ENCODE measurements at regions not wholly inside any gene's neighbourhood (a gene's known extent, or its start where the extent isn't known, plus 50 kb on each side); places are given as distances from the start of the nearest gene placed in this dataset.
A peak's percentile ranks its signal among the peaks of the same experiment; 100 is the strongest.

DNA sequence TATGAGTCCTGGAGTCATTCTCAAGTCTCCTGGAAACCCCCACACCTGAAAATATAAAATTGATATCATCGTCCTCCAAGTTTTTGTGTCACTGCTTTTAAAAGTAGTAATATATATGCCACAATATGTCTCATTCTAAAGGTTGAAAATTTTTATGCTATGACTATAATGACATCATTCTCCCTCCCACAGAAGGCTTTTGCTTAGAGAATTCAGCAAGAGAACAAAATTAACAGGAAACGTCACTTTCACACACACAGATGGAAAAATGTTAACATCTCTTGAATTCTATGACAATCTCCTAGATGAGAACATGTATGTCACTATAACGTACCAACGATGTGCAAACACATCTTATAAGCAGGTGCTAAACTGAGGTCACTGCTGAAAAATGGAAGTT, 498.3 kb downstream of the FOXG1 start:
- DNase-seq (ENCODE audit: low read depth in 4 of 6, low spot score in 6 of 6) = no peak
- no peaks in the 10 kb centered on the region for H3K9me3 ChIP-seq (ENCODE audit: control insufficient read depth, insufficient read depth, low read length)
- no peak overlapping the region for H3K27ac ChIP-seq (ENCODE audit: low read depth, low read length)
- WGBS (ENCODE audit: insufficient coverage) = 75% methylated on average over 1 of the region's 4 CpGs
- no peaks in the 10 kb centered on the region for H3K36me3 ChIP-seq (ENCODE audit: control insufficient read depth, insufficient read depth, low read length)
- H3K4me1 ChIP-seq (ENCODE audit: control insufficient read depth, insufficient read depth, low read length) = no peaks in the 10 kb centered on the region
- no peaks in the 10 kb centered on the region for H3K27me3 ChIP-seq (ENCODE audit: control insufficient read depth, insufficient read depth, low read length)
- H3K4me3 ChIP-seq (ENCODE audit: low read depth, low read length) = no peak overlapping the region

DNA sequence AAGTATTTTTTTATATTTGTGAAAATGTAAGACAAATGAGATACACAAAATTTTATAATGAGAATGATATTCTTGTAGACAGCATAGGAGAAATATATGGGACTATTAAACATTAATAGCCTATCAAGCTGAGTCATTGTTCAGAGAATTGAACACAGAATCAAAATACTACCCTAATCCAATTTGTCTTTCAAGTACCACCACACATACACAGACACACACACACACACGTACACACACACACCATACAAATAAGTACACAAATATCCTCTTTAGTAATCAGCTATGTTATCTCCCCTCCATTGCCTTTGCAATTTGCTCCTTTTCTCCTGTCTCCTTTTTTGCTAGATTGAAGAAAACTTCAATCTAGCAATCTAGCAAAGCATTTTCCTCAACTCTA, 499.3 kb downstream of the FOXG1 start:
- Histone ChIP-seq H3K4me3 (ENCODE audit: low read depth, low read length) (no peak overlapping the region), H3K27me3 (ENCODE audit: control insufficient read depth, insufficient read depth, low read length) (no peaks in the 10 kb centered on the region), H3K27ac (ENCODE audit: low read depth, low read length) (no peak overlapping the region), H3K9me3 (ENCODE audit: control insufficient read depth, insufficient read depth, low read length) (no peaks in the 10 kb centered on the region), H3K4me1 (ENCODE audit: control insufficient read depth, insufficient read depth, low read length) (no peaks in the 10 kb centered on the region), H3K36me3 (ENCODE audit: control insufficient read depth, insufficient read depth, low read length) (no peaks in the 10 kb centered on the region)
- WGBS (ENCODE audit: insufficient coverage) = 70% methylated on average over 1 of the region's 1 CpG
- DNase-seq (ENCODE audit: low read depth in 4 of 6, low spot score in 6 of 6) = no peak

DNA sequence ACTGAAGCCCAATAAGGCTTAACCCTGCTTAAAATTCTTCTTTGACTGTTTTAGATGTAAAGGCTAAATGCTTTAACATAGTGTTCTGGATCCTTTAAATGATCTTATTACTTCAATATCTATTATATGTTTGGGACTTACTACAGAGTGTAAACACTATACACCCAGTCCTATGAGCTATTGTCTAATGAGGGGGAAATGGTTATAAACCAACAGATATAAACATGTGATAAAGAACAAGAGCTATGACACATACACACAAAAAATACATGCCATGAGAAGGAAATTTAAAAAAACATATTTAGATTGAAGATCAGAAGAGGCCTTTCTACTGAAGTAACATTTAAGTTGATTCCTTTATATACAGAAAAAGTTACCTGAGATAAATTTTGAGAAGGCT, 505.1 kb downstream of the FOXG1 start:
- no peak for DNase-seq (ENCODE audit: low read depth in 4 of 6, low spot score in 6 of 6)
- Histone ChIP-seq H3K4me1 (ENCODE audit: control insufficient read depth, insufficient read depth, low read length) (no peaks in the 10 kb centered on the region), H3K9me3 (ENCODE audit: control insufficient read depth, insufficient read depth, low read length) (no peaks in the 10 kb centered on the region), H3K4me3 (ENCODE audit: low read depth, low read length) (no peak overlapping the region), H3K27ac (ENCODE audit: low read depth, low read length) (no peak overlapping the region), H3K27me3 (ENCODE audit: control insufficient read depth, insufficient read depth, low read length) (no peaks in the 10 kb centered on the region), H3K36me3 (ENCODE audit: control insufficient read depth, insufficient read depth, low read length) (no peaks in the 10 kb centered on the region)

DNA sequence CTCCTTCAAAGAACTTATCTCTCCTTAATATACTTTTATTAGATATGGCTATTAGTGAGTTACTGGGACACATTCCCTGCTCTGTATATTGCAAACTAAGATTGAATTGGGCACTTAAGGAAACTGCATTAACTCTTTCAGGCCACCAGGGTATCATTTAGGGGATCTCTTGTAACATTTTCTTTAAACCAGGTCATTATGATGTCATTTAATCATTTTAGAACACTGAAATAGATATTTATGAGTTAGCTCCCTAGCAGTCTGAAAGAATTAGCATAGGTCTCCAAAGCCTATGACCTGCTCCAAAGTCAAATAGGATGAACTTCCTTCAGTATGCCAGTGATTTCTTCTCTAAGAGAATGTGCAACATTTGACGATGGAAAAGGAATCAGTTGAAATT, 506.9 kb downstream of the FOXG1 start:
- no peaks in the 10 kb centered on the region for H3K9me3 ChIP-seq (ENCODE audit: control insufficient read depth, insufficient read depth, low read length)
- H3K4me3 ChIP-seq (ENCODE audit: low read depth, low read length) = no peak overlapping the region
- no peaks in the 10 kb centered on the region for H3K27me3 ChIP-seq (ENCODE audit: control insufficient read depth, insufficient read depth, low read length)
- WGBS (ENCODE audit: insufficient coverage) = no CpG with 5 or more reads among the region's 1 CpG
- no peaks in the 10 kb centered on the region for H3K36me3 ChIP-seq (ENCODE audit: control insufficient read depth, insufficient read depth, low read length)
- no peak overlapping the region for H3K27ac ChIP-seq (ENCODE audit: low read depth, low read length)
- H3K4me1 ChIP-seq (ENCODE audit: control insufficient read depth, insufficient read depth, low read length) = no peaks in the 10 kb centered on the region
- DNase-seq (ENCODE audit: low read depth in 4 of 6, low spot score in 6 of 6) = no peak

DNA sequence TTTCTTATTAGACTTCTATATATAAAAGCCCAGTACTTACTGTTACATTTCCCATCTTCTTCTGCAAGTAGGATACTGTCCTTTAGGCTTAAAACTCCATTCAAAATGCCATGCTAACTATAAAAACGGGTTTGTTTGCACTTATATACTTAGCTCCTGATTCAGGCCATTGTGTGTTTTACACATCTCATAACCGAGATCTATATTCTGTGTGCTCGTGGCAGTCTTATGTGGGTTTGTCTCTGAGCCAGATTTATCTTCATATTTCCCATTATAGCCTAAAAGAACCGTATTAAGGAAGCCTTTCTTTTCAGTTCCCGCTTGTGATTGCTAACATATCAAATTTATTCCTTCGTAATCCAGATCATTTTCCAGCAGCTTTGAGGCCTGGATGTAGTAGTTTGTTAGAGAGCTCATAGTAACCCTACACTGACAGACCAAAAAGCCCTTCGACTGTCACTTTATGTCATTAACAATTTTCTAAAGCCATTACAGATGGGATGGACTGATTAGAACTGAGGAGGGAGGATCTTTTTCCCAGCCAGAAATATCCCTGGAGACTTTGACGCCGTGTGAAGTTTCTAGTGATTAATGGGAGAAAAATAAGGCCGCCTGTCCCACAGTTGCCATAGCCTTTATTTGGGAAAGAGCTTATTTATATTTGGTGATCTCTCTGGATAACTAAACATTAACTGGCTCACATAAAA, 508.5 kb downstream of the FOXG1 start:
- Histone ChIP-seq H3K4me1 (ENCODE audit: control insufficient read depth, insufficient read depth, low read length) (no peaks in the 10 kb centered on the region), H3K27ac (ENCODE audit: low read depth, low read length) (no peak overlapping the region), H3K9me3 (ENCODE audit: control insufficient read depth, insufficient read depth, low read length) (no peaks in the 10 kb centered on the region), H3K36me3 (ENCODE audit: control insufficient read depth, insufficient read depth, low read length) (no peaks in the 10 kb centered on the region), H3K27me3 (ENCODE audit: control insufficient read depth, insufficient read depth, low read length) (no peaks in the 10 kb centered on the region), H3K4me3 (ENCODE audit: low read depth, low read length) (no peak overlapping the region)
- WGBS (ENCODE audit: insufficient coverage) = 82% methylated on average over 3 of the region's 10 CpGs
- peak in 2 of 6 donors; percentile 52 to 54 for DNase-seq (ENCODE audit: low read depth in 4 of 6, low spot score in 6 of 6)

DNA sequence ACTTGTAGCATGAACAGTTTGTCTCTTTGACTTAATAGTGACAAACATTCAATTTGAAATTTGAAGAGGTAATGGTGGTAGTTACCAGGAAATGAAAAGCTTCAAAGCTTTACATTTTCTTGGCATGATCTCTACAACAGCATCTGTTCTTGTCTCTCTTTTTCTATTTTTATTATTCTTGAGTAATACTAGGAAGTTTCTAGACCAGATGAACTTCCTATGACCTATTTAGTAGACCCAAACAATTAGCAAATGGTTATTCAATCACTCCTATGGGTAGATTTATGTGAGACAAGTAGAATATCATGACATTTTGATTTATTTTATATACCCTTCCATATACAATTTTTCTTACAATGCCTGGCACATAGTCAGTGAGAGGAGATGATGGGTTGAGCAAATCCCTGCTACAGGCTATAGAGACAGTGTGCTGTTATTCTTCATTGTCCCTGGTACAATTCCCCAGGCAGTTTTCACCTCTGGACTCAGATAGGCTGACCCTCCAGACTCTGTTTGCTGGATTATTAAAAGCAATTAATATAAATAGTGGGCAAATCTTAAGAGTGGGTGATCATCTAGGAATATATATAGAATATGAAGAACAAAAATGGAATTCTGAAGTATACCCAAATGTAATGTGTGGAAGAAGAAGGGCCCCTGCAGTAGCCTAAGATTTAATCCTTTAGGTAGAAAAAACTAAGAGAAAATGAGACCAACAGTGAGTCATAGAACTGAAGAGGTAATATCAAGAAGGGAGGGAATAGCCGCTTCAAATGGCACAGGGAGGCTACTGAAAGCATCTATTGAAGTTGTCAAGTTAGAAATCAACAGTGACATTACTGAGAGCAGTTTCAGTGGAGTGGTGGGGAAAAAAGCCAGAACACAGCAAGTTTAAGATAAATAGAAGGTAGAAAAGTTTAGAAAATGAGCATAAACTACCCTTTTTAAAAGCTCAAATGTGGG, 512.0 kb downstream of the FOXG1 start:
- no peak overlapping the region for H3K4me3 ChIP-seq (ENCODE audit: low read depth, low read length)
- H3K36me3 ChIP-seq (ENCODE audit: control insufficient read depth, insufficient read depth, low read length) = no peaks in the 10 kb centered on the region
- H3K27ac ChIP-seq (ENCODE audit: low read depth, low read length) = no peak overlapping the region
- WGBS (ENCODE audit: insufficient coverage) = 91% methylated on average over 1 of the region's 1 CpG
- no peaks in the 10 kb centered on the region for H3K4me1 ChIP-seq (ENCODE audit: control insufficient read depth, insufficient read depth, low read length)
- no peak for DNase-seq (ENCODE audit: low read depth in 4 of 6, low spot score in 6 of 6)
- H3K9me3 ChIP-seq (ENCODE audit: control insufficient read depth, insufficient read depth, low read length) = no peaks in the 10 kb centered on the region
- H3K27me3 ChIP-seq (ENCODE audit: control insufficient read depth, insufficient read depth, low read length) = no peaks in the 10 kb centered on the region

DNA sequence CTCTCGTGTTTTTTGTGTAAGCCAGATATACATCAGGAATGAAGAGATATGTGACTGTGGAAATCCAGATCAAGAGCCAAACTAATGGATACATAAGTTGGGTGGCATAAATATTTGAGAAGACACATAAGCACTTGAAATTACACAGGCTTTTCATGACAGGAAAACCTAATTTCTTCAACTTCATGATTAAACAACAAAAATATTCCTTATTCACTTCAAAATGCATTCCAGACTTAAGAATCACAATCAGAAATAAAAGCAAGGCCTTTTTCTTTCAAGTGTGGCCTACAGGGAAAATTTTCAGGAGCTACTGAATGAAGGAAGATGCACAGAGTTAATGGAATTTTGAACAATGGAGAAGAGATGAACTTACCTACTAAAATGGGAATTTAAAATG, 515.6 kb downstream of the FOXG1 start:
- no peaks in the 10 kb centered on the region for H3K4me1 ChIP-seq (ENCODE audit: control insufficient read depth, insufficient read depth, low read length)
- DNase-seq (ENCODE audit: low read depth in 4 of 6, low spot score in 6 of 6) = no peak
- H3K27ac ChIP-seq (ENCODE audit: low read depth, low read length) = no peak overlapping the region
- no peaks in the 10 kb centered on the region for H3K9me3 ChIP-seq (ENCODE audit: control insufficient read depth, insufficient read depth, low read length)
- no peak overlapping the region for H3K4me3 ChIP-seq (ENCODE audit: low read depth, low read length)
- no CpG with 5 or more reads among the region's 1 CpG for WGBS (ENCODE audit: insufficient coverage)
- no peaks in the 10 kb centered on the region for H3K27me3 ChIP-seq (ENCODE audit: control insufficient read depth, insufficient read depth, low read length)
- no peaks in the 10 kb centered on the region for H3K36me3 ChIP-seq (ENCODE audit: control insufficient read depth, insufficient read depth, low read length)

DNA sequence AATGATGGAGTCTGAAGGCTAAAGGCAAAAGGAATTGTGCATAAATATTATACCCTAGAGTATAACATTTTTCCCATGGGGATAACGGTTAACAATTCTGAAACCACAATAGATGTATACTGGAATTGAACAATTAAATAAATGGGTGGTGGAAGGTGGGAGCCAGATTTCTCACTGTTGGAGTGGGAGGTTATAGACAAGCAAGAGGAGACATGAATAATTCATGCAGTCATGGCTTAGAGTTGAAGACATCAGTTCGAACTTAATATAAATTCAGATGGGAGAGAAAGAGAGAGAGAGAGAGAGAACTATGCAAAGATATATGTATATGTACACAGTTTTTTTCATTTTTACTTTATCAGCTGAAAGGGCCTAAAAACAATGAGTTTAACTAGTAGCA, 523.9 kb downstream of the FOXG1 start:
- no peaks in the 10 kb centered on the region for H3K36me3 ChIP-seq (ENCODE audit: control insufficient read depth, insufficient read depth, low read length)
- DNase-seq (ENCODE audit: low read depth in 4 of 6, low spot score in 6 of 6) = no peak
- WGBS (ENCODE audit: insufficient coverage) = no CpG with 5 or more reads among the region's 2 CpGs
- no peak overlapping the region for H3K4me3 ChIP-seq (ENCODE audit: low read depth, low read length)
- no peaks in the 10 kb centered on the region for H3K4me1 ChIP-seq (ENCODE audit: control insufficient read depth, insufficient read depth, low read length)
- no peak overlapping the region for H3K27ac ChIP-seq (ENCODE audit: low read depth, low read length)
- H3K27me3 ChIP-seq (ENCODE audit: control insufficient read depth, insufficient read depth, low read length) = no peaks in the 10 kb centered on the region
- H3K9me3 ChIP-seq (ENCODE audit: control insufficient read depth, insufficient read depth, low read length) = peaks cover 3% of the 10 kb centered on the region

DNA sequence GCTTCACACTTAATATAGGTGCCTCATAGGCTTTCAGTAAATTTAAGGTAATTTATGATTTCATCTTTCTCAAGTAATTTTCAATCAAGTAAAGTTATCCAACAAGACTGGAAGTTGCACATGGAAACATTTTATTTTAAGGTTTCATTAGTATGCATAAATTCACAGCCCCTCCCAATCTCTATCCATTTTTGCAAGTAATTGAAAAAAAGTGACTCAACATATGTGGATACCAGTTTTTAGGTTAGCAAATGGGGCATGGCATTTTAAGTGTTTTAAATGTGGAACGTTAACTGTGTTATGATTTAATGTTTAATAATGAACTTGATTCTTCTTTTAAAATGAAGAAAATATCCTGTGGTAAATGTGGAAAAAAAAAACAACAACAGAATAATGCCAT, 532.8 kb downstream of the FOXG1 start:
- Histone ChIP-seq H3K36me3 (ENCODE audit: control insufficient read depth, insufficient read depth, low read length) (no peaks in the 10 kb centered on the region), H3K4me3 (ENCODE audit: low read depth, low read length) (no peak overlapping the region), H3K9me3 (ENCODE audit: control insufficient read depth, insufficient read depth, low read length) (peaks cover 1% of the 10 kb centered on the region), H3K27ac (ENCODE audit: low read depth, low read length) (no peak overlapping the region), H3K27me3 (ENCODE audit: control insufficient read depth, insufficient read depth, low read length) (no peaks in the 10 kb centered on the region), H3K4me1 (ENCODE audit: control insufficient read depth, insufficient read depth, low read length) (no peaks in the 10 kb centered on the region)
- no CpG with 5 or more reads among the region's 1 CpG for WGBS (ENCODE audit: insufficient coverage)
- no peak for DNase-seq (ENCODE audit: low read depth in 4 of 6, low spot score in 6 of 6)

DNA sequence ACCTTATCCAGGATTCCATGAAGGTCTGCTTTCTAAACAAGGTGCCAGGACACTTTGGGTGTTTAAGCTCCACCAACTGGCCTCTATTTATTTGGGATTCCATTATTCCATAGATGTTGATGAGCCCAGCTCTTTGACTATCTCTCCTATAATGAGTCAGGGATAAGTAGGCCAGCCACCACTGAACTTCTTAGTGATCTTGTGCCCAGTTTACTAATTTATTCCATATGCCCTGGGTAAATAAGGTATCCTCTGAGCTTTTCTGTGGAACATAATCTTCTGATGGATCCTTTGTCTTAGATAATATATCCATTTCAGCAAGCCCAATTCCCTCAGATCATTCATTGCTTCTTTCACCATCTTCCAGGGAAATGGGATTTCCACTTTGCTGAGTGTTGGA, 535.0 kb downstream of the FOXG1 start:
- Histone ChIP-seq H3K36me3 (ENCODE audit: control insufficient read depth, insufficient read depth, low read length) (no peaks in the 10 kb centered on the region), H3K4me1 (ENCODE audit: control insufficient read depth, insufficient read depth, low read length) (no peaks in the 10 kb centered on the region), H3K27ac (ENCODE audit: low read depth, low read length) (no peak overlapping the region), H3K4me3 (ENCODE audit: low read depth, low read length) (no peak overlapping the region), H3K27me3 (ENCODE audit: control insufficient read depth, insufficient read depth, low read length) (no peaks in the 10 kb centered on the region), H3K9me3 (ENCODE audit: control insufficient read depth, insufficient read depth, low read length) (no peaks in the 10 kb centered on the region)
- DNase-seq (ENCODE audit: low read depth in 4 of 6, low spot score in 6 of 6) = no peak
